ENCODE measurements at regions not wholly inside any gene's neighbourhood (a gene's known extent, or its start where the extent isn't known, plus 50 kb on each side); places are given as distances from the start of the nearest gene placed in this dataset.

DNA sequence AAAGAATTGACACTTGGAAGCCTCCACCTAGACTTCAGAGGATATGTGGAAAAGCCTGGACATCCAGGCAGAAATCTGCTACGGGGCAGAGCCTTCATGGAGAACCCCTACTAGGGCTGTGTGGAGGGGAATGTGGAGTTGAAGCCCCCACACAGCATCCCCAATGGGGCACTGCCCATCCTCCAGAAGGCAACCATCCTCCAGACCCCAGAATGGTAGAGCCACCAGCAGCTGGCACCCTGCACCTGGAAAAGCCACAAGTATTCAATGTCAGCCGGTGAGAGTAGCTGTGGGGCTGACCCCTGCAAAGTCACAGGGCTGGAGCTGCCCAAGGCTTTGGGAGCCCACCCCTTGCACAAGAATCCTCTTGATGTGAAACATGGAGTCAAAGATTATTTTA lies 53.6 kb upstream of the SNTG2 start:
- TF ChIP-seq, protein P1, sequence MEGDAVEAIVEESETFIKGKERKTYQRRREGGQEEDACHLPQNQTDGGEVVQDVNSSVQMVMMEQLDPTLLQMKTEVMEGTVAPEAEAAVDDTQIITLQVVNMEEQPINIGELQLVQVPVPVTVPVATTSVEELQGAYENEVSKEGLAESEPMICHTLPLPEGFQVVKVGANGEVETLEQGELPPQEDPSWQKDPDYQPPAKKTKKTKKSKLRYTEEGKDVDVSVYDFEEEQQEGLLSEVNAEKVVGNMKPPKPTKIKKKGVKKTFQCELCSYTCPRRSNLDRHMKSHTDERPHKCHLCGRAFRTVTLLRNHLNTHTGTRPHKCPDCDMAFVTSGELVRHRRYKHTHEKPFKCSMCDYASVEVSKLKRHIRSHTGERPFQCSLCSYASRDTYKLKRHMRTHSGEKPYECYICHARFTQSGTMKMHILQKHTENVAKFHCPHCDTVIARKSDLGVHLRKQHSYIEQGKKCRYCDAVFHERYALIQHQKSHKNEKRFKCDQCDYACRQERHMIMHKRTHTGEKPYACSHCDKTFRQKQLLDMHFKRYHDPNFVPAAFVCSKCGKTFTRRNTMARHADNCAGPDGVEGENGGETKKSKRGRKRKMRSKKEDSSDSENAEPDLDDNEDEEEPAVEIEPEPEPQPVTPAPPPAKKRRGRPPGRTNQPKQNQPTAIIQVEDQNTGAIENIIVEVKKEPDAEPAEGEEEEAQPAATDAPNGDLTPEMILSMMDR (conservative IDR thresholded peaks at IDR 0.05 in 1 of 2, IDR thresholded peaks at IDR 0.05 in 1 of 2; ENCODE audit: low read depth in 1 of 2, low read length in 2 of 2): no peak
- TF ChIP-seq EZH2 (IDR thresholded peaks at IDR 0.05; ENCODE audit: low read length, missing control alignments): no peak

Measured in fibroblast of lung (primary cell).